Right forelimb (tissue), 1 donor: ENCODE measurements at regions not wholly inside any gene's neighbourhood (a gene's known extent, or its start where the extent isn't known, plus 50 kb on each side); places are given as distances from the start of the nearest gene placed in this dataset.
"Not testable (repeated sequence)": the region's sequence is repeated elsewhere in the genome, so short reads cannot be mapped to it uniquely, and the experiment has no call there.

ENCODE experiments used
- DNase-seq: peaks from one replicate; pipeline ENCODE4 v3.0.0-alpha.2; 2018

DNA sequence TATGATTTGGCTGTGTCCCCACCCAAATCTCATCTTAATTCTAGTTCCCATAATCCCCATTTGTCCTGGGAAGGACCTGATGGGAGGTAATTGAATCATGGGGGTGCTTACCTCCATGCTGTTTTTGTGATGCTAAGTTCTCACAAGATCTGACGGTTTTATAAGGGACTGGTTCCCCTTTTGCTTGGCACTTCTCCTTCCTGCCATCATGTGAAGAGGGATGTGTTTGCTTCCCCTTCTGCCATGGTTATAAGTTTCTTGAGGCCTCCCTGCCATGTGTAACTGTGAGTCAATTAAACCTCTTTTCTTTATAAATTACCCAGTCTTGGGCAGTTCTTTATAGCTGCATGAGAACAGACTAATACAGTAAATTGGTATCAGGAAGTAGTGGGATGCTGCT is 114.1 kb downstream of the ZNF648 start:
- DNase-seq: no peak

DNA sequence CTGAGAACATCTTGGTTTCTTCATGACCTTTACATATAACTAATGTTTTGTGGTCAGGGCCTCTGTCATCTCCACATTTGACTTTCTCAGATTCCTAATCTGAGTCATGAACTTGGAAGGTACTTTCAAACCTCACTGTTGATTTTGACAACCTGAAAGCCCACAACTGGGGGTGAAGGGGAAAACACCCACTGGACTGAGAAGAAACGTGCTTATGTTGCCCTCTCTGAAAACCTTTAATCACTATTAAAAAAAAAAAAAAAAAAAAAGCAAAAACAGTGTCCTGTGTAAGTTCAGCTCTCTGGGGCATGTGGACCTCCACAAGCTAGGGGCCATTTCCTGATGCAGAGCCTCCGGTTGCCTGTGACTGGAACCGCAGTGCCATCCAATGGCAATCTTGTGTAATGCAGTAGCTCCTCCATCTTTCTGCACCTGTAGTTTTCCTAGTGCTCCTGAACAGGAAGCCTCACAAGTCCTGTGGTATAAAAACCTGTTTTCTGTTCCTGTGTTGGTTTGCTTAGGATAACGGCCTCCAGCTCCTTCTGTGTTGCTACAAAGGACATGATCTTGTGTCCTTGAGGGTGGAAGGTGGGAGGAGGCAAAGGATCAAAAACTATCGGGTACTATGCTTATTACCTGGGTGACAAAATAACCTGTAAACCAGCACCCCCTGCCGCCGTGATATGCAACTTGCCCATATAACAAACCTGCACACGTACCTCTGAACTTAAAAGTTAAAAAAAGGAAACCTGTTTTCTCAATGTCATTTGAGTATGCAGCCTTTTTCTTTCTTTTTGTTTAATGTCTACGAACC is 124.5 kb downstream of the ZNF648 start:
- DNase-seq: peak; percentile 47

- DNase-seq: no peak
These were observed 125.2 kb downstream of the ZNF648 start for GRCh38 chr1:181936269-181936668.

DNA sequence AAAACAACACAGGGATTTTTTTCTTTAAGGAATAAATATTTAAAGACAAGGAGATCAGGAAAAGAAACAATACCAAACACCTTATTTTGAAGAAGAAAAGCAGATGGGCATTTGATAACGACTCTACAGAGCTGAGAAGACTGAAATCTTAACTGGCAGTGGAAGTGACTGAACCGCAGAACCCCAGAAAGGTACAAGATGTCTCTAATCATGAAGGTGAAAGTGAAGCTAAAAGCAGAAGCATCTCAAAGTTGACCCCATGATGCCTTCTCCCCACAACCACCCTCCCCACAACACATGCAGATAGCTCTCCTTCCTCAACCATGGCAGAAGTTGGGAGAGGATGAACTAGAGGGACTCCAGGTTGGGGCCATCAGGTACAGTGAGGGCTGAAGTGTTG is 129.6 kb downstream of the ZNF648 start:
- DNase-seq: no peak

DNA sequence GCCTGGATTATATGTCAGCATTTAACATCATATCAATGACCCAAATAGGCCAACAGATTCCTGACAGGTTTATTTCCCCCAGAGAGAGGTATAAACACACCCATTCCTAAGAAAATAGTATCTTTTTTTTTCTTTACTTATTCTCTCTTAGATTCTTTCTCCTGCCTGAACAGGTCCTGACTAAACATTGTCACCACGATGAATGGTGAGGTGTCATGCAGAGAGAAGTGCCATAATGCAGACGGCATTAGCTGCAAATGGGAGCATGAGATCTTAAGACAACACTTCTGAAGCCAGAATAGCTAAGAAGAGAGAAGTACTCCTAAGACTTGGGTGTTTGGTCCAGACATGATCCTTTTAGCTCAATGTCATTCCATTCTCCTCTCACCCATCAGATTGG is 131.3 kb downstream of the ZNF648 start:
- DNase-seq: no peak

DNA sequence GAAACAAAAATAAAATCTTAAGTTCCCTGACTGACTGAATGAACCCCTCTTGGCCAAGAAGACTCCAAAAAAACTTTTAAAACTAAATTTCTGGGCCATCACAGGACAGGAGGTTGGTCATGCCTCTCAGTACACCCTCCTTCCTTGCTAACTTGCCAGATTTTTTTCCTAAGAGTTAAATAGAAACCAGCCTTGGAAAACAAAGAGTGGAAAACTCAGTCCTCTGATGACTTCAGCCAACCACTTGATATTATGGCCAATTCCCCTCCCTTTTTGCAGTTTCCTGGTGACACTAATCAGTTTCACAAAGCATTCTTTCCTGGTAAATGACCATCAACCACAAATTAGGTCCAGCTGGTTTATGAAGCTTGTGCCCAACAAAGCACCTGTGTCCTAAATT is 134.8 kb downstream of the ZNF648 start:
- no peak for DNase-seq

DNA sequence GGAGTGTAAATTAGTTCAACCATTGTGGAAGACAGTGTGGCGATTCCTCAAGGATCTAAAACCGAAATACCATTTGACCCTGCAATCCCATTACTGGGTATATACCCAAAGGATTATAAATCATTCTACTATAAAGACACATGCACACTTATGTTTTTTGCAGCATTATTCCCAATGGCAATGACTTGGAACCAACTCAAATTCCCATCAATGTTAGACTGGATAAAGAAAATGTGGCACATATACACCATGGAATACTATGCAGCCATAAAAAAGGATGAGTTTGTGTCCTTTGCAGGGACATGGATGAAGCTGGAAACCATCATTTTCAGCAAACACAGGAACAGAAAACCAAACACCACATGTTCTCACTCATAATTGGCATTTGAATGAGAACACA is 137.5 kb downstream of the ZNF648 start:
- DNase-seq: not testable (repeated sequence)

GRCh38 chr1:181919542-181919941 is 142.0 kb downstream of the ZNF648 start:
- no peak for DNase-seq

DNA sequence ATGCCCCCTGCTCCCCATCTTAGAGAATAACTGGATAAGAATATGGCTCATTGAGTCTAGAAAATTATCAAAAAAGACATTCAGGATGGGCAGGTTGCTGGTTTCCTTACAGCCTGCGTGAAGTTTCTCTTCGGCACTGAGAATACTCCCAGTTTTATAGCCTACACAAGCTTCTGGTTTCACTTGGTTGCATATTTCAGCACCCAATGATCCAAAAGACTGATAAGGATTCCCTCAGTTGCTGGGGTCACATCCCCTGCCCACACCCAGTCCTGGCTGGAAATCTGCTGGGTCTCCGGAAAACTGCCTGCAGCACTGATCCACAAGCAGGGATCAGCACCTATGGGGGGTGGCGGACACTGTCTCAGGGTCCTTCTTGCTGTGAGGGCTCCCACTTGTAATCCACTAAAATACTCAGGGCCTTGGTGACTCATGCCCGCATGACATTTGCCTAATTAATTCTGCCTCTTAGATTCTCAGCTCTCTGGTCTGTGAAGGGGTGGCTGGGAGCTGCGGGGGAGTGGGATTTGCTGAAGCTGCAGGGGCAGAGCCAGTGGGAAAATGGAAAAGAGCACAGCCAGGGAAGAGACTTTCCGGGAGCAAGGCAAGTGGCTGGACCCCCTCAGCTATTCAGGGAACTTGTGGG is 142.5 kb downstream of the ZNF648 start:
- DNase-seq: no peak

DNA sequence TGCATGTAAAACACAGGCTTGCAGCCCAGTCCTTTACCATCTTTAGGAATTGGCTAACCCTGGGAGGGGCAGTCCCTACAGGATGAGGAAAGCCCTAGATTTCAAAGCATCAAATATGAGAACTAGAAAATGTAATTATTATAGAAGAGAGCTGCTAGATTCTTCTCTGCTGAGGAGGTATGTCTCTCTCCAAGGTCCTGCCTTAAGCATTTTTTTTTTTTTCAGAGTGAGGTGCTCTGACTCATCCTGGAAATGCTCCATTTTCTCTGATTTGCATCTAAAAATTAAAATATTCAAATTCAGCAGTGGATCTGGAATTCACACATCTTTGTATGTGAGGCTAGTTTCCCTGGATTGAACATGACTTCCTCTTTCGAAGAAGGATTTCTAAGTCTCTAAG is 149.8 kb downstream of the ZNF648 start:
- no peak for DNase-seq

- no peak for DNase-seq
These were observed 150.6 kb downstream of the ZNF648 start for GRCh38 chr1:181910905-181911304.

- DNase-seq: no peak
These were observed 152.5 kb downstream of the ZNF648 start for GRCh38 chr1:181909010-181909409.

DNA sequence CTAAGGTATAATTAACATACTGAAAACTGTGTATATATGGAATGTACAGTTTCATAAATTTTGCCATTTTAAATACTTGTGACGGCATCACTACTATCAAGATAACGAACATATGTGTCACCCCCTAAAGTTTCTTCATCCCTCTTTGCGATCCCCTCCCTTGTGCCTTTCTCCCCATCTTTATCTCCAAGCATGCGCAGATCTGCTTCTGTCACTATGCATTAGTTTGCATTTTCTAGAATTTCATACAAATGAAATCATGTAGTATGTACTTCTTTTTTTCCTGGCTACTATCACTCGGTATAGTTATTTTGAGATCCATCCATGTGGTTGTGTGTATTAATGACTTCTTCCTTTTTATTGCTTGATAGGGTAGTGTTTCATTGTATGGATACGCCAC is 154.9 kb downstream of the ZNF648 start:
- DNase-seq: no peak

GRCh38 chr1:181905944-181906597 is 155.4 kb downstream of the ZNF648 start:
- no peak for DNase-seq

- DNase-seq: no peak
These were observed 162.7 kb downstream of the ZNF648 start for GRCh38 chr1:181898773-181899172.

- DNase-seq: no peak
These were observed 164.7 kb downstream of the ZNF648 start for GRCh38 chr1:181896824-181897223.

DNA sequence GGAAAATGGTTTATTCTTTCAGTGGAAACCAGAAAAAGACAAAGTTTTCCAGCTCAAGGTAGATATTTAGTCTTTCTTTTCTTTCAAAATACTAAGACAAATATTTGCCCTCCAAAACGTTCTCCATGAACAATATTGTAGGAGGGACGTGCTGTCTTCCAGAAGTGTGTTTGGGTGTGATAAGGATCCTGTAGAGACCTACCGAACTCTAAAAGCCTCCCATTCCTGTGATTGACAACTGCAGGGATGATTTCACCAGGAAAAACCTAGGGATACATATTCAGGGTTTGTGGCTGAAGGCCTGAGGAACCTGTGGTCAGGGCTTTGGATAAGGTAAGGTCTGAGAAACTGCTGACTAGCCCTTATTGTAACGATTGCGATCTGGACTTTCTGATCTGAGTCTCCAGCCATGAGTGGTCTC is 167.1 kb downstream of the ZNF648 start:
- no peak for DNase-seq

DNA sequence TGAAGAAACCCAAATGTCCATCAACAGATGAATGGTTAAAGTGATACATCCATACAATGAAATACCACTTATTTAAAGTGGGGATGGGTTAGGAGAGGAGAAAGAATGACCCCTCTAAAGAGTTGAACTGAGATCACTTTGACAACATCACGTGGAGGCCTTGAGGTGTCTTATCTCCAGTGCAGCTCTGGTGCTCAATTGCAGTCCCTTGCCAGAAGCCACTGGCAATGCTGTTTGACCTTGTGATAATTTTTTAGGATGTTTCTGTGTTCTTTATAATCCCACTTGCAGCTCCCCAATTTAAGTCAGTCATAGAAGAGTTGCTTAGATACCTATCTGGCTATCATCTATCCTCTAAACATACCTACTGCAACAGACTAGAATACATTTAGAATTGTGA is 167.6 kb downstream of the ZNF648 start:
- no peak for DNase-seq

- DNase-seq: not testable (repeated sequence)
These were observed 168.4 kb downstream of the ZNF648 start for GRCh38 chr1:181893150-181893549.

GRCh38 chr1:181872562-181872961 is 188.9 kb downstream of the ZNF648 start:
- DNase-seq: no peak

DNA sequence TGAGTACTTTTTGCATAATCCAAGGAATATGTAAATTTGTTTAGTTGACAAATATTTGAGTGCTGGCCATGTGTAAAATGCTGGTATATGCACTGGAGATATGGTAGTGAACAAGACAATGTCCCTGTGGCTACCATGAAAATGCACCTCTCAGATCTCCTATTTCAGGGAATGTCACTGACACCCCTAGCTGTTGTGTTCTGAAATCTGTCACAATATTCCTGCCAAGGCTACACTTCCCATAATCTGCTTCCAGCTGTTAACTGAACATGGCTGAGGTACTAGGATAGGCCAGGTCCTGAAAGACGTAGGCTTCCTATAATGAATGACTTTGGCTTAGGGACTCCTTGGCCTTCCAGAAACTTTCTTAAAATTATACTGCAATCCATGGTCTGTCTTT is 197.8 kb downstream of the ZNF648 start:
- DNase-seq: no peak

- DNase-seq: no peak
These were observed 198.5 kb downstream of the ZNF648 start for GRCh38 chr1:181863006-181863405.

GRCh38 chr1:181858135-181858534 is 203.4 kb downstream of the ZNF648 start:
- DNase-seq: no peak
